Head of caudate nucleus (tissue), 42 donors: ENCODE measurements at regions not wholly inside any gene's neighbourhood (a gene's known extent, or its start where the extent isn't known, plus 50 kb on each side); places are given as distances from the start of the nearest gene placed in this dataset.
"Not testable (repeated sequence)": the region's sequence is repeated elsewhere in the genome, so short reads cannot be mapped to it uniquely, and the experiment has no call there.

Experiments
- DNase-seq, 42 donors: peaks; one replicate each; pipeline versions ENCODE4 v3.0.0 to v3.0.0-alpha.2; 2020 to 2021; ENCODE audit warnings: mixed read lengths in 7 of 42
- intact Hi-C: fragments of 100-400 bp; cut with DNase I; formaldehyde crosslinking; loops from one replicate; pipeline ENCODE4 v1.15.0; 2022

DNA sequence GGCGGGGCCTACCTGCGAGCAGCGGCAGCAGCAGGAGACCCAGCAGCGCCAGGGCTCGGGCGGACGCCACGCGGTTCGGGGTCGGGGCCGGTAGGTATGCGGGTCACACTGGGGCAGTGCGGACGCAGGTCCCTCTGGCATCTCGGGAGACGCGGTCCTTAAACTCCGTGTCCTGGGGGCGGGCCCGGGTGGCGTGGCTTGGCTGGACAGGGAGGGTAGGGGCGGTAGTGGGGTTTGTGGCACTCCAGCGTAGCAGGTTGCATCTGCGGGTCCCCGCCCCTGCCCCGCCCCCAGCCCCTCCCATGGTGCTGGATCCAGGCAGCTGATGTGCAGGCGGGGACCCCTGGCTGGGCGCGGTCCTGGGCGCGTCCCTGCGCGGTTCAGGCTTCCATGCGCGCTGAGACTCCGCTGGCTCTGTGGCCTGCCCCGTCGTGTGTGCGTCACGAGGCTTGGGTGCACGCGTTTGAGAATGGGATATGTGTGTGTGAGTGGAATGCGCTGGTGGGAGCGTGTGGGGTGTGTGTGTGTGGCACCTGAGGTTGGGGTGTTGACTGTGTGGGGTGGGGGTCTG, 96.1 kb downstream of the WTIP start:
- intact Hi-C loops: no loop called here
- DNase-seq: peak in 1 of 42 donors; percentile 25

DNA sequence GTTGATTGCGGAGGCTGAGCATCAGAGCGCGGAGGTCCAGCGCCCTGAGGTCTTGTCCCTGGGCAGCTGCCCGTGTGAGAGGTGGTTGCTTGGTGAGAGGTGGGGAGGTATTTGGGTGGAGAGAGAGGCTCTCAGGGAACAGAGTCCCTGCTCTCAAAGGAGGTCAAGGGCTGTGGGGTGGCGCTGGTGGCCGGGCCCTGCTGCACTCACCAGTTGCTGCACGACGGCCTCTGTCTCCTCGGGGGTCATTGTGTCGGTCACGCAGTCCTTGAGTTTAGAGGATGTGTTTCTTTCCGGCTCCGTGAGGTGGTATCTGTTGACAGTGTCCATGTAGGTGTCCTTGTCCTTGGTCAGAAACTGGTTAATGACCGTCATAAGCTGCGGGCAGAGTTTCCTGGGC, 95.5 kb downstream of the WTIP start:
- intact Hi-C loops: no loop called here
- peak in 1 of 42 donors; percentile 16 for DNase-seq

DNA sequence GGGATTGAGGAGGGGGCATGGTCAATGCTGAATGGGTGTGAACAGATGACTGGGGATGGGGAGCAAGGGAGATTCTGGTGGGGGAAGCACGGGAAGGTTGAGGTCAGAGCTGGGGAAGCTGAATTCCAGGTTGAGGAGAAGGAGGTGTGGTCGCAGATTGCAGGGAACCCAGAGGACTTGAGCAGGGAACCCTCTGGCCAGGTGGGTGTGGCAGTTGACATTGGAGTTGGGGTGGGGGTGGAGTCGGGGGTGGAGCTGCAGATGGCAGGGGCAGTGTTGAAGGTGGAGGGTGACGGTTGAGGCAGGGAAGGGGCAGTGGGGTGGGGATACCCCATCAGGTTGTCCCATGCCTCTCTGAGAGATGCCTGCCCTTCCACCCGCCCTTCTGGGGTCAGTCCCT, 94.7 kb downstream of the WTIP start:
- peak in 1 of 42 donors; percentile 25 for DNase-seq
- intact Hi-C loops: no loop called here

DNA sequence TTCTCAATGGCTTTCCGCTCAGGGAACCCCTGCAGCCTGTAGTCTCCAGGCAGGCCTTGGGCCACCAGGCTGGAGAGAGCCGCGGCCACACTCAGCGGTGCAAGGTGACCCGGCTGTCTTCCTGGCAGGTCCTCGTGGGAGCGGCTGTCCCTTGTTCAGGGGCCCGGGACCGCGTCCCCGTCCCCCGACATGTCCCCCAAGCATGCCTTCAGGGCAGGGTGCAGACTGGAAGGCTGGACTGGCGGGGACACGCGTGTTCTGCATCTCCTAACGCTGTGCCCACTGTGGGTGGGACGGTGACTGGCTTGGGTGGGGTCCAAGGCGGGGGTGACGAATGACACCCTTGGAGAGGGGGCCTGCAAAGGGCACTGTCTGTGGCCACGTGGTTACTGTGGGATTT, 93.6 kb downstream of the WTIP start:
- peak in 1 of 42 donors; percentile 30 for DNase-seq
- intact Hi-C loops: no loop called here

DNA sequence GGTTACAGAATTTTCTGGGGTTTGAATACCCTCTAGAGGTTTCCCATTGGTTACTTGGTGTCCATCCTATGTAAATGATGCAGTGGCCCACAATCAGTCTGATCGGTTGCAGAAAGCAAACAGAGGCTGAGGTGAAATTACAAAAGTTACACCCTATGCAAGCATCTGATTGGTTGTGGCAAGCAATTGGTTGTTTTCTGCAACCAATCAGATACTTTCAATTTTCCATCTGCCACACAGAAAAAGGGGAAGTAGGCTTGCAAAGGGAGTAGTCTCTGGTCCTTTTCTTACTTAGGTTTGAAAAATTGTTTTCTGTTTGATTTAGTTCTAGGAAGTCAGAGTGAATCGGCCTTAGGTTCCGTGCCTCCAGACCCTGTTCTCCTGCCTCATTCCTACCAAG, 93.1 kb downstream of the WTIP start:
- DNase-seq: no peak
- intact Hi-C loops: no loop called here

DNA sequence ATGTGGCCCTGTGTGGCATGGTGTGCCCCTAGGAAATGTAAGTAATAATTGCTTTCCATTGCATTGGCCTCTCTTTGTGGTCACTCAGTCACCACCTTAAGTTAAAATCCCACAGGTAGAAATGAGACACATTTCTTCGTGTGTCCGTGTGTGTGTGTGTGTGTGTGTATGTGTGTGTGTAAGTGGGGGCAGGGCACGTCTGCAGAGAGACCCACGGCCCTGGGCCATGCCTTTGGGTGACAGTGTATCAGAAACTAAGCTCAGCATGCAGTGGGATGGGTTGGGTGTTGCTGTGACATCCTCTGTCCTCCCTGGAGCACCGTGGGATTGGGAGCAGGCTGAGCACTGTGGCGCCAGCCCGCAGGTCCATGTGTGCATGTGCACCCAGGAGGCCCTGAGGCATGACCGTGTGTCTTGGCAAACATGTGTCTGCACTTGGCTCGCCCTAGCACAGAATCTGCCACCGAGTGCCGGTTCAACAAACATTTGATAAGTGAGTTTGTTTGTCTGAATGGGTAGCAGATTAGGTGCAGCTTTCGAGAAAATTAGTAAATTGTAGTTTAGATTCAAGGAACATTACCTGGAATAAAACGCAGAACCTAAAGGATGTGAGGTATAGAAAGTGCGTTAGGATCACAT, 91.8 kb downstream of the WTIP start:
- peak in 1 of 42 donors; percentile 31 for DNase-seq
- intact Hi-C loops: no loop called here

DNA sequence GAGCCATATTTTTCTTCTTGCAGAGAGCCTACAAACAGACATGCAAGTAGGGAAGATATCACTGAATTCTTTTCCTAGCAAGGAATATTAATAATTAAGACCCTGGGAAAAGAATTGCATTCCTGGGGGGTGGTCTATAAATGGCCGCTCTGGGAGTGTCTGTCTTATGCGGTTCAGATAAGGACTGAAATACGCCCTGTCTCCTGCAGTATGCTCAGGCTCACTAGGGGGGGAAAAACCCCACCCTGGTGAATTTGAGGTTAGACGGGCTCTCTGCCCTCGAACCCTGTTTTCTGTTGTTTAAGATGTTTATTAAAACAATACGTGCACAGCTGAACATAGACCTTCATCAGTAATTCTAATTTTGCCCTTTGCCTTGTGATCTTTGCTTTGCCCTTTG, 88.6 kb downstream of the WTIP start:
- DNase-seq, intact Hi-C loops: not testable (repeated sequence)

DNA sequence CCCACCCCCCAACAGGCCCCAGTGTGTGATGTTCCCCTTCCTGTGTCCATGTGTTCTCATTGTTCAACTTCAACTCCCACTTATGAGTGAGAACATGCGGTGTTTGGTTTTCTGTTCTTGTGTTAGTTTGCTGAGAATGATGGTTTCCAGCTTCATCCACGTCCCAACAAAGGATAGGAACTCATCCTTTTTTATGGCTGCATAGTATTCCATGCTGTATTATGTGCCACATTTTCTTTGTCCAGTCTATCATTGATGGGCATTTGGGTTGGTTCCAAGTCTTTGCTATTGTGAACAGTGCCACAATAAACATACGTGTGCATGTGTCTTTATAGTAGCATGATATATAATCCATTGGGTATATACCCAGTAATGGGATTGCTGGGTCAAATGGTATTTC, 80.8 kb downstream of the WTIP start:
- DNase-seq, intact Hi-C loops: not testable (repeated sequence)
